ENCODE measurements at regions not wholly inside any gene's neighbourhood (a gene's known extent, or its start where the extent isn't known, plus 50 kb on each side); places are given as distances from the start of the nearest gene placed in this dataset.
"Not testable (repeated sequence)": the region's sequence is repeated elsewhere in the genome, so short reads cannot be mapped to it uniquely, and the experiment has no call there.

GRCh38 chr2:152263911-152264310 is 71.1 kb upstream of the FMNL2 start:
- no peak for DNase-seq
- Histone ChIP-seq H3K4me3 (no peak overlapping the region), H3K36me3 (no peaks in the 10 kb centered on the region), H3K4me1 (no peaks in the 10 kb centered on the region), H3K27ac (no peak overlapping the region), H3K9me3 (peaks cover 0 to 17% of the 10 kb centered on the region in 2 donors), H3K27me3 (no peaks in the 10 kb centered on the region)
- ATAC-seq: no peak
- intact Hi-C loops (cut with DNase I): no loop called here
- no peak for TF ChIP-seq CTCF (IDR thresholded peaks at IDR 0.05)

GRCh38 chr2:152273732-152274260 is 61.2 kb upstream of the FMNL2 start:
- H3K9me3 ChIP-seq: peaks cover 0 to 34% of the 10 kb centered on the region in 2 donors
- H3K27ac ChIP-seq; H3K4me1 ChIP-seq; DNase-seq; ATAC-seq; intact Hi-C loops (cut with DNase I); H3K27me3 ChIP-seq; H3K36me3 ChIP-seq; H3K4me3 ChIP-seq: not testable (repeated sequence)

GRCh38 chr2:152277896-152278295 is 57.1 kb upstream of the FMNL2 start:
- intact Hi-C loops (cut with DNase I); H3K4me3 ChIP-seq; DNase-seq; ATAC-seq; H3K27ac ChIP-seq; H3K36me3 ChIP-seq; H3K4me1 ChIP-seq; H3K27me3 ChIP-seq: not testable (repeated sequence)
- H3K9me3 ChIP-seq: peaks cover 0 to 25% of the 10 kb centered on the region in 2 donors

- H3K9me3 ChIP-seq: peaks cover 0 to 19% of the 10 kb centered on the region in 2 donors
- no peaks in the 10 kb centered on the region for H3K27me3 ChIP-seq
- no peaks in the 10 kb centered on the region for H3K4me1 ChIP-seq
- ATAC-seq (no peak), DNase-seq (no peak)
- no peaks in the 10 kb centered on the region for H3K36me3 ChIP-seq
- no peak overlapping the region for H3K27ac ChIP-seq
- TF ChIP-seq CTCF (IDR thresholded peaks at IDR 0.05): no peak
- intact Hi-C loops (cut with DNase I): no loop called here
- no peak overlapping the region for H3K4me3 ChIP-seq
Measured at GRCh38 chr2:152278526-152278925, 56.4 kb upstream of the FMNL2 start.

- peaks cover 0 to 11% of the 10 kb centered on the region in 2 donors for H3K9me3 ChIP-seq
- H3K4me1 ChIP-seq; ATAC-seq; DNase-seq; intact Hi-C loops (cut with DNase I); H3K4me3 ChIP-seq; H3K27me3 ChIP-seq; H3K27ac ChIP-seq; H3K36me3 ChIP-seq: not testable (repeated sequence)
Measured at GRCh38 chr2:152279367-152279766, 55.6 kb upstream of the FMNL2 start.

- intact Hi-C loops (cut with DNase I): no loop called here
- no peak for ATAC-seq
Measured at GRCh38 chr2:152280780-152281179, 54.2 kb upstream of the FMNL2 start.

More at GRCh38 chr2:152280780-152281179, 54.2 kb upstream of the FMNL2 start:
- Histone ChIP-seq H3K27ac (no peak overlapping the region), H3K9me3 (peaks cover 0 to 4% of the 10 kb centered on the region in 2 donors), H3K36me3 (no peaks in the 10 kb centered on the region), H3K4me1 (no peaks in the 10 kb centered on the region), H3K27me3 (no peaks in the 10 kb centered on the region), H3K4me3 (no peak overlapping the region)
- no peak for TF ChIP-seq CTCF (IDR thresholded peaks at IDR 0.05)
- no peak for DNase-seq
